Fibroblast of lung (primary cell): ENCODE measurements at regions not wholly inside any gene's neighbourhood (a gene's known extent, or its start where the extent isn't known, plus 50 kb on each side); places are given as distances from the start of the nearest gene placed in this dataset.

Experiments
- CTCF ChIP-seq, 2 donors: IDR thresholded peaks in 1 of 2; conservative IDR thresholded peaks in 1 of 2; 1 replicate in 1 of 2; 2 replicates in 1 of 2; pipeline ENCODE4 v1.5.1; 2011 to 2012; ENCODE audit warnings: low read length in 2 of 2, control low read depth in 1 of 2, inconsistent platforms in 1 of 2, low read depth in 1 of 2, mild to moderate bottlenecking in 1 of 2
- EZH2 ChIP-seq: IDR thresholded peaks from 2 replicates; pipeline ENCODE4 v1.5.1; 2012; ENCODE audit warnings: low read length, control low read depth, mild to moderate bottlenecking; ENCODE audit errors: missing control alignments

GRCh38 chr9:103483471-103484096, 488.5 kb downstream of the CYLC2 start:
- no peak for TF ChIP-seq EZH2
- TF ChIP-seq CTCF (conservative IDR thresholded peaks at IDR 0.05 in 1 of 2, IDR thresholded peaks at IDR 0.05 in 1 of 2; ENCODE audit: low read depth in 1 of 2, low read length in 2 of 2), result no peak
